HT1080 (cell line): ENCODE measurements at regions not wholly inside any gene's neighbourhood (a gene's known extent, or its start where the extent isn't known, plus 50 kb on each side); places are given as distances from the start of the nearest gene placed in this dataset.
A peak's percentile ranks its signal among the peaks of the same experiment; 100 is the strongest.

Experiments
- DNase-seq: peaks from one replicate; pipeline ENCODE4 v3.0.0-alpha.2; 2015; ENCODE audit warnings: low read depth

DNA sequence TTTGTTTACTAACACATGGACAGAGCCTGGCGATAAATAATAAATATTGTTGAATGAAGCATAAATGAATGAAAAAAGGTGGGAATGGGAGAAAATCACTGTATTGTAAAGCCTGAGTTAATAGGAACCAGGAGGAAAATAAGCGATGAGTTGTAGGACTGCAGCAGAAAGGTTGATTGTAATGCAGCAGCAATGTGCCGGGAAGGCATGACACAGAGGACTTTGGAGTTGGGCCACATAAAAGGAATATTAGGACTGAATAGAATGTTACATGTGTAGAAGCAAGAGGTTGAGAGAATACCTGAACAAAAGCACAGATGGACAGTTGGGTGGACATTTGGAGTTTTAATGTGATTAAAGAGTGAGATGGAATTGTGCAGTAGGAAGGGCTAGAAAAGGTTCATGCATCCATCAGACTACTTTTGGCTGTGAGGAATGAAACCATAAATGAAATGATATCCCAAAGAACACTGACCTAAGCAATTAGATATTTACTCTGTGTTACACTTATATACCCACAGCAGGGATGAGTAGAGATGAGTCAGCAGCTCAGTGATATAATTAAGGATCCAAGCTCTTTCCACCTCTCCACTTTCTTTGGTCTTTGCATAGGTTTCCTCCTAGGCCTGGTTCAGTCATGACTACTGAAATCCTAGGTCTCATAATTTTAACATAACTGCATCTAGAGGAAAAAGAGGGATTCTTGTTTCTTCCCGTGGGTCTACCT is 55.4 kb downstream of the CCER1 start:
- peak; percentile 76 for DNase-seq

DNA sequence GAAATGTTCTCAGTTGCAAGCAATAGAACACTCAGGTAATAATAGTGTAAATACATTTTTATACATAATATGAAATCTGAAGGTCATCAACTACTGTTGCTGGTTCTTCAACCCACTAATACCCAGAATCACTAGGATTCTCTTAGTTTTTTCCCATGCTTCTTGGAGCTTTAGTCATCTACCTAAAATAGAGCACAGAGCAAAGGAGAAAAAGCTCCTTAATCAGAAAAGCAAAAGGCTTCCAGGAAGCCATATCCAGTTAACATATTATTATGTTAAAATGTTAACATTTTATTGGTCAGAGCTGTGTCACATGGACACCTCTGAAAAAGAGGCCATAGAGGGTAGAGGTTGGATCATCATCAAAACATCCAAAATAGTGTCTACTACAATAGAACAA is 57.0 kb downstream of the CCER1 start:
- DNase-seq: no peak

DNA sequence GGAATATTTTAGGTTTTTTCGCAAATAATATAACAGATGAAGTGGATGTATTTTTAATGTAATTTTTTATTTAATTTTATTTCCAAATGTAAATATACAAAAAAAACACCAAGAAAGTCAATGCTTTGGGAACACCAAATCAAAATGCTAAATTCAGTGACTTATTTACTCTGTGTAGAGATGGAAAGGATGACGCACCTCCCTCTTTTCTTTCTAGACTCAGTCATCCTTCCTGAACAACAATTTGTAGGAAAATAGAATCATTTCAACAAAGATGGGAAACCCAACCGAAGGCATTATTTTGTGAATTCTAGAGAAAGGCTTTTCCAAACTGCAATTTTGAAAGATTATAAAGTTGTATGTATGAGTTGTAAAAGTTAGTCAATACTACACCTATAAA is 57.7 kb downstream of the CCER1 start:
- DNase-seq: no peak

DNA sequence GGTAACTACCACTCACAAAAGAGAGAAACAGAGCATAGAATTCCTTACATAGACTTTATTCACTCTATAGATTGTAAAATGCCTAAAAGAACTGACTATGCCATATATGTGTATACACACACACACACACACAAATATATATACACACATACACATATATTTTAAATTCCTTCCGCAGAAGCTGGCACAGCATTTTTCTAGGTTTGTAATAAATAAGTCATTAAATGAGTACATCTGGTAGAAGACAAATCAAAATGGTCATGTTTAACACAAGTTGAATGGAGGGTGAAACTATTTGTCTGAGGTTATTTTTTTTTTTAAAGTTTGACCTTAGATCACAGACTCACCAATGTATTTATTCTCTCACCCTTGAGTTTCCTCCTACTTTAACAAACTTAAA is 58.2 kb downstream of the CCER1 start:
- no peak for DNase-seq

DNA sequence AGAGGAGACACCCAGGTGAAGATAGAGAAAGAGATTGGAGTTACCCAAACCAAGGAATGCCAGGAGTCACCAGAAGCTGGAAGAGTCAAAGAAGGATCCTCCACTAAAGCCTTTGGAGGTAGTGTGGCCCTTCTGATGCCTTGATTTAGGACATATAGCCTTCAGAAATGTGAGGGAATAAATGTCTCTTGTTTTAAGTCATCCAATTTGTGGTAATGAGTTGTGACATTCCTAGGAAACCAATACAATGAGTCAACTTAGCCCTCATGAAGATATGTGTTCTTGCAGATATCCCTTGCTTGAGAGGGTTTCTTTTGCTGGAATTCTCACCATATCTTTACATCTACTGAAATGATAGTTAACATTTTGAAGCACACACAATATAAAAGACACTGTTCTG is 58.8 kb downstream of the CCER1 start:
- peak; percentile 90 for DNase-seq

DNA sequence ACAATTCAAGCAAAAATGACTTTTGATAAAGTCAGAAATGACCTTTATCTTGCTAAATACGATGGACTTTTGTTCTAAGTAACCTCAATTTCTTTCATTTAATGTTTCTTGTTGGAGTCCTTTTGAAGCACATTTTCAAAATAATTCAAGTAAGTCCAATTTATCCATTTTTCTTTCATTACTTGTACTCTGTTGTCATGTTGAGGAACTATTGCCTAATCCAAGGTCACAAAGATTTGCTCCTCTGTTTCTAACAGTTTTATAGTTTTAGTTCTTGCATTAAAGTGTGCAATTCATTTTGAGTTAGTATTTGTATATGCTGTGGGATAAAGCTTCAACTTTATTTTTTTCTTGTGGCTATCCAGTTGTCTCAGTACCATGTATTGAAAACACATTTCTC is 66.7 kb downstream of the CCER1 start:
- no peak for DNase-seq

DNA sequence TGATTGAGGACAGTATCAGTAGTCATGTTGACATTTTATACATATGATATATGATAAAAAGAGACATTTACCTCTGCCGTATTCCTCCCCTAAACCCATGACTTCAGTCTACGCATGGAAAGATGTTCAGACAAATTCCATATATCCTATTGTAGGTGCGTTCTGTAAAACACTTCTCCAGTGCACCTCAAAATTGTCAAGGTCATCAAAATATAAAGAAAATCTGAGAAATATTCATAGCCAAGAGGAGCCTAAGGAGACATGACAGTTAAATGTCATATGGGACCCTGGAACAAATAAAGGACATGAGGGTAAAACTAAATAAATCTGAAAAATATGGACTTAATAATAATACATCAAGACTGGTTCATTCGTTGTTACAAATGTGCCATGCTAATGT is 71.5 kb downstream of the CCER1 start:
- DNase-seq: no peak

DNA sequence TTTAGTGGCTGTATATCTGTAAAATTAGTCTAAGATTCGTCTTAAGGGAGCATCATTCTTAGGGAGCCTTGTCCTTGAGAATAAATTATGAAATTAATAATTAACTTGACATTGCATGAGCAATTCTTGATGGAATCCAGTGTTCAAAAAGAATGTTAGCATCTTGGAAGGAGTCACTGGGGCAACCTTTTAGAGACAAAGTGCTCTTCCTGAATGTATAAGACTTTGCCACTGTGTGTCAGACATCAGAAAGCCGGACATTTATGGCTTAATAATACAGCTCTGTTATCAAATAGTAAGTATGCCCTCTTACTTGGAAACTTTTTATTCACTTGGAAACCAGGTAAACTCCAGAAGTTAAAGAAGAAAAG is 83.3 kb downstream of the CCER1 start:
- DNase-seq: no peak

DNA sequence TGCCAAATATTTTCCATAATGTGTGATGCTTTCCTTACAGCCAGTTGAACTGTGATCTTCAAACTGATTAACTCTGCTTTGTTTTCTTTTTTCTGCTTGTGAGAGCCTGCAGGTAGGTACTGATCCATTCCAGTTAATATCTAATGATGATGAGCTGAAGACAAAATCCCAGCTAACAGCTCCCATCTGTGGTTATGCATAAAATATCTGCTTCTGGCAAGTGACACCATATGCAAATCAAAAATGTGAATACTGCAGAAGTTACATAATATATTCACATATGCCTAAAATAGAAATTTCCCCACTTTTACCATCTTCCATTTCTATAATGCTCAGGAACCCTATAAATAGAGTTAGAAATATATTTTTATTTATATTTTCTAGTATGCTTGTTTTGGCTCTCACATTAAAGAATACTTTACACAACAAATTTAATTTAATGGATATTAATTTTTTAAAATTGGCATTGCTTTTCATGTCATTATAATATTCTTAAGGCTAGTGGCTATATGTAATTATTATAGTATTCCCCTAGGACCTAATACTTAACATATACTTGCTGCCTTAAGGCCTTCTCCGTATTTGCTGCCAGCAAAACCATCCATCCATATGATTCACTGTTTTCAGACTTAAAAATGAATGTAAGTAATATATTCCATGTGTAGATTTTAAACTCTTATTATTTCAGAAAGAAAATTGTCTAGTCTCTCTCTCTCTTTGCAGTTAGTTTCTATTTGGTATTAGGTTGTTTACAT is 83.8 kb downstream of the CCER1 start:
- no peak for DNase-seq

DNA sequence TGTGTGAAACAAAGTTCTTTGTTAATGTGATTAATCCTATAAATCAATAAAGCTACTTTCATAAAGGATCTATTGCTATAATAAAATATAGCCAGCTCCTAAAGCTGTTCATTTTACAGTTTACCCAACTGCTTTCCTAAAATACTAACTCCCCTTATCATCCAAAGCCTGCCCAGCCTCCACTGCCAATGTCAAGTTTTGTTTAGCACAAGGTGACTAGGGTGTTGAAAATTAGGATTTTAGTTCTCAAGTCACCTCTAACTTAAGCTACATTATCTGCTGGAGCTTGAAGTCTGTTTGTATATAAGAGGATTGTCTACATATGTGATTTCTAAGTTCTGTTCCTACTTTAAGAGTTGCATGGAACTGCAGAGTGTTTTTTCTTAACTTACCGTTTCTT is 86.3 kb downstream of the CCER1 start:
- DNase-seq: no peak

DNA sequence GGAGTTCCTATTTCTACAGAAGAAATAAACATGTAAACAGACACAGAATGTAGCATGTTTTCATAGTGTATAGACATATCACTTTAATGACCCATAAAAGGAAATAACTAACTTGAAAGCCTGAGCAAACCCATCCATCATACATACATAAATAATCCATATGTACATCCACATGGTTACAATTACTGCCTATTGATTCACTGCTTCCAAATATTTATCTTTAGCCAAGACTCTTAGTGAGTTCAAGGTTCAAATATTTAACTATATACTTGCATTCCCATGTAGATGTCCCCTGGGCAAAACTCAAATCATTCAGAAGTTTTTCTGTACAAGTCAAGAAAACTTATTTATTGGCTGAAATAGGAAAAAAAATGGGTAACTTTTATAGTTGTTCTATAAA is 95.4 kb downstream of the CCER1 start:
- DNase-seq: no peak

DNA sequence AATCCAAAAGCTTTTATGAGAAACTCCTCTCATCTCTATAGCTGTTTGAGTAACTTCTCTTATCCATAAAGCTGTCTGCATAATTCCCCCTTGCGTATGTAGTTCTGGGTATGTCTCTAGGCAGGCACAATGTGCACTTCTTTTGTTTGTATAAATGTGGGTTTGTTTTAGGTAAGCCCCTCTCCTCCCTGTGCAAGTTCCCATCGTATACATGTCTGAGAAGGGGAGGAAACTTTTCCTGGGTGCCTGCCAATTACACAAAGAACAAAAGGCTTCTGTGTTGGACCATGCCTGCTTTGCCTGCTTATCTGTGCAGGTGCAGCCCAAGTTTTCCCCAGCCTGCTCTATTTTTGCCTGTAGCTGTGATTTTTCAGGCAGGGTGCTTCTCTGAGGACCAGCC is 96.7 kb downstream of the CCER1 start:
- peak; percentile 77 for DNase-seq

DNA sequence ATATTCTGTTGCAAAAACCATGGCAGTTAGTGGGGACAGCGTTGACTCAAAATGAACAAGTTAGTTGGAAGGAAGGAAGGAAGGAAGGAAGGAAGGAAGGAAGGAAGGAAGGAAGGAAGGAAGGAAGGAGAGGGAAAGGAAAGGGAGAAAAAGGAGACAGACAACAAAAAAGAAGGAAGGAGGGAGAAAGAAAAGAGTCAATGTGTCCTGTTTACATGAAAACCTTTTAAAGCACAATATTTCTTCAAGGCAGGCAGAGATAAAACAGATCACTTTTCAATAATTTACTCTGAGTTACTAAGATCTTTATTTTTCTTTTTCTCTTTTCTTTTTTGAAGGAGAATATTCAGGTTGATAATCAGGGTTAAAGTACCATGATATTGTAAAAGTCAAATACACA is 99.4 kb downstream of the CCER1 start:
- no peak for DNase-seq

DNA sequence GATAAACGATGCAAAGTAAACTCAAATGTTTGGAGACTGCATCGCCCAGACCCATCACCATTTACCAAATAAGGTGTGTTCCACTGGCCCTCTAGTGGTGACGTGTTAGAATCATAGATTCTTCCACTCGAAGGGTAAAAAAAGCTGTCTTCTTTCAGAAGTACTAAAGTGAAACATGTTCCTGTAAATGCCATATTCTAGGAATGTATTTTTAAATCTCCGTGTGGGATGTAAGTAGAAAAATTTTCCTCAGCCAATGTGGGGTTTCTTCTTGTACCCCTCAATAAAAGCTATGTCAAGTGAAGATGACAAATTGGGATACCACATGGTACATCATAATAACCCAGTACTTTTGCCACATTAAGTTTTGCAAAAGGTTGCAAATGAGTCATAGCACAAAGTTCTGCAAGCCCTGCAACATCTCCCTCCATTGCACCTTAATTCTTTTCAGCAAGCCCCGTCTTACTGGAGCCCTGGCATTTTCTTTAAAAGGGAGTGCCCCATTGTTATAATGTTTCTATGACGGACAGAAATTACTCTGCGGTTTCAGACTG is 100.8 kb downstream of the CCER1 start:
- DNase-seq: peak; percentile 34

DNA sequence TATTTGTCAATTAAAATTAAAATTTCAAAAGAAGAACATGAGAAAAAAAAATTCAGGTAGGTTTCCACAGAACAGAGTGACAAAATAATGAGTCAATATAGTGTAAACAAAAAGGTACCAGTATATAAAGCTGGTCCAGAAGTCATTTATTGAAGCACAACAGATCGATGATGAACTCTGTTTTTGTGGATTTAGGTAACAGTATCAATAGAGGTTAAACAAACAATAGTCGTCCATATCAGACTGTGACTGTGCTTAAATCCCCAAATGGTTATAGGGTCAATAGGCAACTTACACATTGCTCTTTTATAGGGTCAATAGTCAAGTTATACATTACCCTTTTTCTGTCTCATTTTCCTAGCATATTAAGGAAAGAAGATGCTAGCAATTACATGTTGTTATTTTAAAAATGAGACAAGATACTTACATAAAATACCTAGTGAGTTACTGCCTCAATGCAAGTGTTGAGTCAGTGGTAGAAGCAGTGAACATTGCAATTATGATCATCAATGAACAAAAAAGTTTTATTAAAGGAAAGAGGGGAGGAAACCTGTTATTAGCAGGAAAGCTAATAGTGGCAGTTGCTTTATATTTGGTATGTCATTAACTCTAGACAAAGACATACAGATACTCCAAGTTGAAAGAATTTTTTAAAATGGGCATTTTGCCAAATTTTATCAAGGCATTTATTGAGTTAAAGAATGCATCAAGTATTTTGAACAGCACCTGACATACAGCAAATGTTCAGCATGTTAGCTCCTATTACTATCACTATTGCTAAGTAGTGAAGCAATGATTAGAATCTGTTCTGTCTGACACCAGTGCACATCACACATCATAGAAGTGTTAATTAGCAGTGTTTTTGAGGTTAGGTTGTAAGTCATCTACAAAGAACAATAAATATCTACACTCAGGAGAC is 102.9 kb downstream of the CCER1 start:
- no peak for DNase-seq

DNA sequence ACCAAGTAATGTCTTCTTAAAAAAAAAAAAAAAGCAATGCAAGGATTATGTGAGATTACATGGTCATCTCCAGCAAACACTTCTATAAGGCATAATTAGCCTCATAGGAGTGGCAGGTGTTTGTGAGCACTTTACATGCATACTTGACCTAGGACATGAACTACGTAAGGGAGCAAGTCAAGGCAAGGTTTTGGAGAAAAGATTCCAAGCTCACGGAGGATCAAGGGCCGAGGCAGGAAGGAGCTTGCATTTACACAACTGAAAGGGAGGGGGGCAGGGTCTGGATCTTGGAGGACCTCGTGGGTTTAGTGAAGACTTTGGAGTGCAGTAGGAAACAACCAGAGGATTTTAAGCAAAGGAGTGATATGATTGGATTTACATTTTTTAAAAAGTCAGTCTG is 112.5 kb downstream of the CCER1 start:
- no peak for DNase-seq

DNA sequence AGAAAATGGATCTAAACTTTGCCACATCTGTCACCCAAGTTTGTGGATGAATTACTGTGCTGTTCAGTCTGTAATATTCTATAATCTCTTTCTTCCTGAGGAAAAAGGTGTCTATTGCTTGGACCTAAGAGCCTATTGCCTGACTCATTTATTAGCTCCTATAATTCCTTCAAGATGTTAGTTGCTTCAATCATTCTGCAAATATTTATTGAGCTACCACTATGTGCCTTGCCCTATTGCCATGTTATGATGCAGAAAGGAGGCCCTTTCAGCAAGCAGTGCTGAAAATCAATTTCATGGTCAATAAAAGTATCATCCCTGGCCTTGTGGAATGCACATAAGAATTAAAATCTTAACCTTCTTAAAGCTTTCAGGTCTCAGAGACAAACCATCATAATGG is 113.6 kb downstream of the CCER1 start:
- no peak for DNase-seq

DNA sequence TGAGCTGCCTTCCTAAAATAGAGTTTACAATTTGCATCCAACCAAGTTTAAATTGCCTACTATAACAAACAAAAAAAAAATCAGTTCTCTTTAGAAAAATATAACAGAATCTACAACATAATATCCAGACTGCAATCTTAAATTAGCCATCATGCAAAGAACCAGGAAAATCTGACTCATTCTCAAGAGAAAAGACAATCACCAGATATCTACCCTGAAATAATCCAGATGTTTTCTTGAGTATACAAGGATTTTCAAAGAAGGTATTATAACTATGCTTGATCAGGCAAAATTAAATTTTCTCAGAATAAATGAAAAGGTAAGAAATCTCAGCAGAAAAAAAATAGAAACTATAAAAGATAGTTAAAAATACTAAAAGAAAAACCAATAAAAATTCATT is 115.6 kb downstream of the CCER1 start:
- no peak for DNase-seq

DNA sequence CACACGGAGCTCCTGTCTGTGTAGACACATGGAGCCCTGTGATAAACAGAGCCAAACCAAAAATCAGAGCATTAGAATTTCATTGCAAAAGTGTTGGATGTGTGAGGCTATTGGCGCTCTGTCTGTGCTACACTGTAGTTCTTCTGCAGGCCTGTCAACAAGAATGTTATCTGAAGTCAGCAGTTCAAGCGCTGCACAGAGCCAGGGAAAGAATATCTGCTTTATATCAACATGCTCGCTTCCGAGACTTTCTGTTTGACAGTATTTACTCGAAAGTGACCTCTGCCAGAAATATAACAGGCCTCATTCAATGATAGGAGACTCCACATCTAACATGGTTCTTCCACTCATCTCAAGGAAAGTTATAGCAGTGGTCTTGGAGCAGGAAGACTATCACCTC is 118.3 kb downstream of the CCER1 start:
- no peak for DNase-seq

DNA sequence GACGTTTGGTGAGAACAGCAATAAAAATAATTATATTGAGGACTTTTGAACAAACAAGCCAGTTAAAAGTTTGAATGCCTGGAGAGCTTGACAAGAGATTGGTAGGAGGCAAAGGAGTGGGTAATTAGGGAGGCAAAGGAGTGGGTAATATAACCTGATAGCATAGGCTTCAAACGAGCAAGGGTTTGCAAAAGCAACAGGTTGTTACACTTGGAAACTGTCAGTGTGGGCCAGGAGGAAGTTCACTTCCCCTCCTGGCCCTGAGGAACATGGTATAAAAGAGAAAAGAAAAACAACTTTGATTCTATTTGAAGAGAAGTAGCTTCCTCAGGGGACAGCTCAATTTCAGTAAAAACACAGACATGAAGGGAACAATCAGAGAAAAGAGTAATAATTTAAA is 121.7 kb downstream of the CCER1 start:
- DNase-seq: no peak

DNA sequence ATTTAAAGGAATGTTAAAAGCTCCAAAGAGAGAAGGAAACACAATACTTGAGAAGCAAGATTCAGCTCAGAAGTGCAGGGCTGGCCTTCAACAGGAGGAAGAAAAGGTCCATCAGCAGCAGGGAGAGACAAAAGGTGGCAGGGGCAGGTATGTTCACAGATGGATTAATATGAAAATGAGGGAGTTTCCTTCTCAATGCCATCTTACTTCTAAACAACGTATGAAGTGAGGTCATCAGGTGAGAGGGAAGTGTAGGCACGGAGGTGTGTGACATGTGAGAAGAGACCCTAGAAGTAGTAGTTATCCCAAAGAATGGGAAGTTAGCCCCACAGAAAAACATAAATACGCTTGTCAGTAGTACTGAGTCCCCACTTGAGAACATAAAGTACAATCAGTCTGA is 122.5 kb downstream of the CCER1 start:
- no peak for DNase-seq

DNA sequence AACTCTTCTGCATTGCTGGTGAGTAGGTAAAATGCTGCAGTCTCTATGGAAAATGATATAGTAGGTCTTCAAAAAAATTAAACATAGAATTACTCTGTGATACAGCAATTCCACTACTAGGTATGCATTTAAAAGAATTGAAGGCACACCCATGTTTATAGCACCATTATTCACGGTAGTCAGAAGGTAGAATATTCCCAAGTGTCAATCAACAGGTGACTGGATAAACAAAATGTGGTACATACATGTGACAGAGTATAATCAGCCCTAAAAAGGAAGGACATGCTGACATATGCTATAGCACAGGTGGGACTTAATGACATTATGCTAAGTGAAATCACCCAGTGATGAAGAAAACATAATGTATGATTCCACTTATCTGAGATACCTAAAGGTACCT is 123.3 kb downstream of the CCER1 start:
- no peak for DNase-seq
